ENCODE measurements at regions not wholly inside any gene's neighbourhood (a gene's known extent, or its start where the extent isn't known, plus 50 kb on each side); places are given as distances from the start of the nearest gene placed in this dataset.

DNA sequence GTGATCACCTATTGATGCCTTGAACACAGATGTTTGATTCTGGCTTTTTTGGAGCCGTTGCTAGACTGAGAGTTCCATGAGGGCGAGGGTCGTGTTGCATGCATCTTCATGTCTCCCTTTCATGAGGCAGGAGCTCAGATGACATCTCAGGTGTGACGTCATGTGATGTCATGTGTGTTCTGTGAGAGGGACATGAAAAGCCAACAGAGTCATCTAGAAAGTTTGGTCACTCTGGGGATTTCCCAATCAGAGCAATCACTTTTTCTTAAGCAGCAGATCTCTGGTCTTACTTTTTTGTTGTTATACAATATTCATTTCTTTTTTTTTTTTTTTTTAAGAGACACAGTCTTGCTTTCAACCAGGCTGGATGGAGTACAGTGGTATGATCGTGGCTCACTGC lies 411.8 kb downstream of the PREX1 start (continued):
- TF ChIP-seq, protein P1, sequence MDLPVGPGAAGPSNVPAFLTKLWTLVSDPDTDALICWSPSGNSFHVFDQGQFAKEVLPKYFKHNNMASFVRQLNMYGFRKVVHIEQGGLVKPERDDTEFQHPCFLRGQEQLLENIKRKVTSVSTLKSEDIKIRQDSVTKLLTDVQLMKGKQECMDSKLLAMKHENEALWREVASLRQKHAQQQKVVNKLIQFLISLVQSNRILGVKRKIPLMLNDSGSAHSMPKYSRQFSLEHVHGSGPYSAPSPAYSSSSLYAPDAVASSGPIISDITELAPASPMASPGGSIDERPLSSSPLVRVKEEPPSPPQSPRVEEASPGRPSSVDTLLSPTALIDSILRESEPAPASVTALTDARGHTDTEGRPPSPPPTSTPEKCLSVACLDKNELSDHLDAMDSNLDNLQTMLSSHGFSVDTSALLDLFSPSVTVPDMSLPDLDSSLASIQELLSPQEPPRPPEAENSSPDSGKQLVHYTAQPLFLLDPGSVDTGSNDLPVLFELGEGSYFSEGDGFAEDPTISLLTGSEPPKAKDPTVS (IDR thresholded peaks at IDR 0.05; ENCODE audit: low read depth, low read length), result no peak
- TF ChIP-seq SMARCA5 (IDR thresholded peaks at IDR 0.05), result no peak
- no peak for TF ChIP-seq SMAD1 (IDR thresholded peaks at IDR 0.05; ENCODE audit: low read depth, partially characterized antibody)
- no peak for TF ChIP-seq FOXK2 (IDR thresholded peaks at IDR 0.05)
- TF ChIP-seq, protein P2, sequence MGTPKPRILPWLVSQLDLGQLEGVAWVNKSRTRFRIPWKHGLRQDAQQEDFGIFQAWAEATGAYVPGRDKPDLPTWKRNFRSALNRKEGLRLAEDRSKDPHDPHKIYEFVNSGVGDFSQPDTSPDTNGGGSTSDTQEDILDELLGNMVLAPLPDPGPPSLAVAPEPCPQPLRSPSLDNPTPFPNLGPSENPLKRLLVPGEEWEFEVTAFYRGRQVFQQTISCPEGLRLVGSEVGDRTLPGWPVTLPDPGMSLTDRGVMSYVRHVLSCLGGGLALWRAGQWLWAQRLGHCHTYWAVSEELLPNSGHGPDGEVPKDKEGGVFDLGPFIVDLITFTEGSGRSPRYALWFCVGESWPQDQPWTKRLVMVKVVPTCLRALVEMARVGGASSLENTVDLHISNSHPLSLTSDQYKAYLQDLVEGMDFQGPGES (IDR thresholded peaks at IDR 0.05), result no peak
- TF ChIP-seq HDGF (IDR thresholded peaks at IDR 0.05), result no peak
- no peak for TF ChIP-seq IKZF2 (IDR thresholded peaks at IDR 0.05)
- no peak for TF ChIP-seq POLR2A (IDR thresholded peaks at IDR 0.05; ENCODE audit: low read depth, low read length)
- no peak for TF ChIP-seq ZZZ3 (IDR thresholded peaks at IDR 0.05; ENCODE audit: control insufficient read depth, insufficient read length, low read depth)
- TF ChIP-seq, protein P3, sequence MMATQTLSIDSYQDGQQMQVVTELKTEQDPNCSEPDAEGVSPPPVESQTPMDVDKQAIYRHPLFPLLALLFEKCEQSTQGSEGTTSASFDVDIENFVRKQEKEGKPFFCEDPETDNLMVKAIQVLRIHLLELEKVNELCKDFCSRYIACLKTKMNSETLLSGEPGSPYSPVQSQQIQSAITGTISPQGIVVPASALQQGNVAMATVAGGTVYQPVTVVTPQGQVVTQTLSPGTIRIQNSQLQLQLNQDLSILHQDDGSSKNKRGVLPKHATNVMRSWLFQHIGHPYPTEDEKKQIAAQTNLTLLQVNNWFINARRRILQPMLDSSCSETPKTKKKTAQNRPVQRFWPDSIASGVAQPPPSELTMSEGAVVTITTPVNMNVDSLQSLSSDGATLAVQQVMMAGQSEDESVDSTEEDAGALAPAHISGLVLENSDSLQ (IDR thresholded peaks at IDR 0.05), result 0 out of 2 replicates have a peak, but pooled peaks have one; percentile 19
- no peak for TF ChIP-seq POLR2AphosphoS5 (IDR thresholded peaks at IDR 0.05; ENCODE audit: low read length)
- TF ChIP-seq, protein P4, sequence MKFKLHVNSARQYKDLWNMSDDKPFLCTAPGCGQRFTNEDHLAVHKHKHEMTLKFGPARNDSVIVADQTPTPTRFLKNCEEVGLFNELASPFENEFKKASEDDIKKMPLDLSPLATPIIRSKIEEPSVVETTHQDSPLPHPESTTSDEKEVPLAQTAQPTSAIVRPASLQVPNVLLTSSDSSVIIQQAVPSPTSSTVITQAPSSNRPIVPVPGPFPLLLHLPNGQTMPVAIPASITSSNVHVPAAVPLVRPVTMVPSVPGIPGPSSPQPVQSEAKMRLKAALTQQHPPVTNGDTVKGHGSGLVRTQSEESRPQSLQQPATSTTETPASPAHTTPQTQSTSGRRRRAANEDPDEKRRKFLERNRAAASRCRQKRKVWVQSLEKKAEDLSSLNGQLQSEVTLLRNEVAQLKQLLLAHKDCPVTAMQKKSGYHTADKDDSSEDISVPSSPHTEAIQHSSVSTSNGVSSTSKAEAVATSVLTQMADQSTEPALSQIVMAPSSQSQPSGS (IDR thresholded peaks at IDR 0.05; ENCODE audit: low read length), result peak; percentile 80; the same call in 1 of the 2 replicates
- no peak for TF ChIP-seq JUND (IDR thresholded peaks at IDR 0.05; ENCODE audit: low read depth, low read length)
- TF ChIP-seq ZNF384 (IDR thresholded peaks at IDR 0.05; ENCODE audit: borderline replicate concordance, low read depth, low read length), result no peak
- TF ChIP-seq LARP7 (IDR thresholded peaks at IDR 0.05), result no peak
- no peak; the same call in 1 of the 2 replicates for TF ChIP-seq BCL11A (IDR thresholded peaks at IDR 0.05; ENCODE audit: low read depth, low read length)
- TF ChIP-seq, protein P5, sequence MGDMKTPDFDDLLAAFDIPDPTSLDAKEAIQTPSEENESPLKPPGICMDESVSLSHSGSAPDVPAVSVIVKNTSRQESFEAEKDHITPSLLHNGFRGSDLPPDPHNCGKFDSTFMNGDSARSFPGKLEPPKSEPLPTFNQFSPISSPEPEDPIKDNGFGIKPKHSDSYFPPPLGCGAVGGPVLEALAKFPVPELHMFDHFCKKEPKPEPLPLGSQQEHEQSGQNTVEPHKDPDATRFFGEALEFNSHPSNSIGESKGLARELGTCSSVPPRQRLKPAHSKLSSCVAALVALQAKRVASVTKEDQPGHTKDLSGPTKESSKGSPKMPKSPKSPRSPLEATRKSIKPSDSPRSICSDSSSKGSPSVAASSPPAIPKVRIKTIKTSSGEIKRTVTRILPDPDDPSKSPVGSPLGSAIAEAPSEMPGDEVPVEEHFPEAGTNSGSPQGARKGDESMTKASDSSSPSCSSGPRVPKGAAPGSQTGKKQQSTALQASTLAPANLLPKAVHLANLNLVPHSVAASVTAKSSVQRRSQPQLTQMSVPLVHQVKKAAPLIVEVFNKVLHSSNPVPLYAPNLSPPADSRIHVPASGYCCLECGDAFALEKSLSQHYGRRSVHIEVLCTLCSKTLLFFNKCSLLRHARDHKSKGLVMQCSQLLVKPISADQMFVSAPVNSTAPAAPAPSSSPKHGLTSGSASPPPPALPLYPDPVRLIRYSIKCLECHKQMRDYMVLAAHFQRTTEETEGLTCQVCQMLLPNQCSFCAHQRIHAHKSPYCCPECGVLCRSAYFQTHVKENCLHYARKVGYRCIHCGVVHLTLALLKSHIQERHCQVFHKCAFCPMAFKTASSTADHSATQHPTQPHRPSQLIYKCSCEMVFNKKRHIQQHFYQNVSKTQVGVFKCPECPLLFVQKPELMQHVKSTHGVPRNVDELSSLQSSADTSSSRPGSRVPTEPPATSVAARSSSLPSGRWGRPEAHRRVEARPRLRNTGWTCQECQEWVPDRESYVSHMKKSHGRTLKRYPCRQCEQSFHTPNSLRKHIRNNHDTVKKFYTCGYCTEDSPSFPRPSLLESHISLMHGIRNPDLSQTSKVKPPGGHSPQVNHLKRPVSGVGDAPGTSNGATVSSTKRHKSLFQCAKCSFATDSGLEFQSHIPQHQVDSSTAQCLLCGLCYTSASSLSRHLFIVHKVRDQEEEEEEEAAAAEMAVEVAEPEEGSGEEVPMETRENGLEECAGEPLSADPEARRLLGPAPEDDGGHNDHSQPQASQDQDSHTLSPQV (IDR thresholded peaks at IDR 0.05), result no peak
- peak; percentile 47; the same call in 1 of the 2 replicates for TF ChIP-seq NFIC (IDR thresholded peaks at IDR 0.05; ENCODE audit: low read depth, low read length)
- no peak for TF ChIP-seq ZSCAN29 (IDR thresholded peaks at IDR 0.05)
- TF ChIP-seq, protein P6, sequence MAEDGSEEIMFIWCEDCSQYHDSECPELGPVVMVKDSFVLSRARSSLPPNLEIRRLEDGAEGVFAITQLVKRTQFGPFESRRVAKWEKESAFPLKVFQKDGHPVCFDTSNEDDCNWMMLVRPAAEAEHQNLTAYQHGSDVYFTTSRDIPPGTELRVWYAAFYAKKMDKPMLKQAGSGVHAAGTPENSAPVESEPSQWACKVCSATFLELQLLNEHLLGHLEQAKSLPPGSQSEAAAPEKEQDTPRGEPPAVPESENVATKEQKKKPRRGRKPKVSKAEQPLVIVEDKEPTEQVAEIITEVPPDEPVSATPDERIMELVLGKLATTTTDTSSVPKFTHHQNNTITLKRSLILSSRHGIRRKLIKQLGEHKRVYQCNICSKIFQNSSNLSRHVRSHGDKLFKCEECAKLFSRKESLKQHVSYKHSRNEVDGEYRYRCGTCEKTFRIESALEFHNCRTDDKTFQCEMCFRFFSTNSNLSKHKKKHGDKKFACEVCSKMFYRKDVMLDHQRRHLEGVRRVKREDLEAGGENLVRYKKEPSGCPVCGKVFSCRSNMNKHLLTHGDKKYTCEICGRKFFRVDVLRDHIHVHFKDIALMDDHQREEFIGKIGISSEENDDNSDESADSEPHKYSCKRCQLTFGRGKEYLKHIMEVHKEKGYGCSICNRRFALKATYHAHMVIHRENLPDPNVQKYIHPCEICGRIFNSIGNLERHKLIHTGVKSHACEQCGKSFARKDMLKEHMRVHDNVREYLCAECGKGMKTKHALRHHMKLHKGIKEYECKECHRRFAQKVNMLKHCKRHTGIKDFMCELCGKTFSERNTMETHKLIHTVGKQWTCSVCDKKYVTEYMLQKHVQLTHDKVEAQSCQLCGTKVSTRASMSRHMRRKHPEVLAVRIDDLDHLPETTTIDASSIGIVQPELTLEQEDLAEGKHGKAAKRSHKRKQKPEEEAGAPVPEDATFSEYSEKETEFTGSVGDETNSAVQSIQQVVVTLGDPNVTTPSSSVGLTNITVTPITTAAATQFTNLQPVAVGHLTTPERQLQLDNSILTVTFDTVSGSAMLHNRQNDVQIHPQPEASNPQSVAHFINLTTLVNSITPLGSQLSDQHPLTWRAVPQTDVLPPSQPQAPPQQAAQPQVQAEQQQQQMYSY (CRISPR knock-in tag; IDR thresholded peaks at IDR 0.05), result no peak
